IMR-90 (cell line): ENCODE measurements at regions not wholly inside any gene's neighbourhood (a gene's known extent, or its start where the extent isn't known, plus 50 kb on each side); places are given as distances from the start of the nearest gene placed in this dataset.

Experiments
- ATAC-seq: fragments of 200-7000 bp; cut with Tn5 transposase; 2 replicates; pipeline ENCODE4 v1.9.1; 2020; ENCODE audit warnings: low read depth, mild to moderate bottlenecking, moderate library complexity
- BruUV-seq: library from RNA; stranded (reverse); fragments of 400-500 nt; replicated peaks from 2 replicates; lab custom pipeline; 2021; lab: Mats Ljungman, UMichigan
- CTCF ChIA-PET: fragments of 300-600 bp; formaldehyde crosslinking; extraction: SDS; loops from one replicate; lab custom pipeline; 2021; ENCODE audit warnings: antibody characterized with exemption; lab: Yijun Ruan, JAX
- POLR2A ChIA-PET: fragments of 300-600 bp; sonication (Branson Sonifier 250); formaldehyde crosslinking; loops from one replicate; lab custom pipeline; 2022; ENCODE audit warnings: antibody characterized with exemption; ENCODE audit not compliant: unreplicated experiment; lab: Charles Lee
- DNase-seq: peaks from one replicate; pipeline ENCODE4 v3.0.0; 2013
- H2AFZ ChIP-seq: replicated peaks from 2 replicates; pipeline ENCODE3; 2013; ENCODE audit warnings: low read length, mild to moderate bottlenecking; ENCODE audit not compliant: poor library complexity
- H2AK5ac ChIP-seq: 2 replicates; pipeline ENCODE4 v1.6.1; 2013; ENCODE audit warnings: low read depth, low read length, inconsistent platforms
- H2AK9ac ChIP-seq: replicated peaks from 2 replicates; pipeline ENCODE3; 2013; ENCODE audit warnings: mild to moderate bottlenecking, low read depth, low read length, moderate library complexity; ENCODE audit not compliant: poor library complexity
- H2BK120ac ChIP-seq: 2 replicates; pipeline ENCODE4 v1.6.1; 2013; ENCODE audit warnings: low read depth, low read length, inconsistent platforms
- H2BK15ac ChIP-seq: 3 replicates; pipeline ENCODE4 v1.6.1; 2013; ENCODE audit warnings: low read depth, low read length, inconsistent platforms
- H2BK20ac ChIP-seq: 2 replicates; pipeline ENCODE4 v1.6.1; 2013; ENCODE audit warnings: low read depth, mild to moderate bottlenecking, inconsistent platforms, low read length, moderate library complexity
- H2BK5ac ChIP-seq: 2 replicates; pipeline ENCODE4 v1.6.1; 2013; ENCODE audit warnings: mild to moderate bottlenecking, low read depth, low read length, inconsistent platforms; ENCODE audit not compliant: poor library complexity, severe bottlenecking
- H3K14ac ChIP-seq: replicated peaks from 2 replicates; pipeline ENCODE4 v1.6.1; 2013; ENCODE audit warnings: low read depth, low read length, inconsistent platforms
- H3K18ac ChIP-seq: 2 replicates; pipeline ENCODE4 v1.6.1; 2013; ENCODE audit warnings: low read depth, low read length, control low read depth
- H3K23ac ChIP-seq: 2 replicates; pipeline ENCODE4 v1.6.1; 2013; ENCODE audit warnings: low read depth, low read length, inconsistent platforms
- H3K27ac ChIP-seq: 2 replicates; pipeline ENCODE4 v1.5.1; 2013; ENCODE audit warnings: mild to moderate bottlenecking, control low read depth, low read length; ENCODE audit not compliant: insufficient read depth
- H3K27me3 ChIP-seq: 2 replicates; pipeline ENCODE4 v1.6.1; 2013; ENCODE audit warnings: low read length; ENCODE audit not compliant: control insufficient read depth, insufficient read depth
- H3K36me3 ChIP-seq: 2 replicates; pipeline ENCODE4 v1.6.1; 2013; ENCODE audit warnings: low read length, mixed read lengths; ENCODE audit not compliant: control insufficient read depth, insufficient read depth
- H3K4ac ChIP-seq: 2 replicates; pipeline ENCODE4 v1.6.1; 2013; ENCODE audit warnings: low read depth, low read length, inconsistent platforms
- H3K4me1 ChIP-seq: 2 replicates; pipeline ENCODE4 v1.6.1; 2013; ENCODE audit warnings: low read length, mixed read lengths; ENCODE audit not compliant: control insufficient read depth, insufficient read depth
- H3K4me2 ChIP-seq: 2 replicates; pipeline ENCODE4 v1.6.1; 2013; ENCODE audit warnings: low read depth, mild to moderate bottlenecking, control low read depth, low read length, moderate library complexity
- H3K4me3 ChIP-seq: 2 replicates; pipeline ENCODE4 v1.5.1; 2013; ENCODE audit warnings: low read depth, mild to moderate bottlenecking, control low read depth, low read length, moderate library complexity; ENCODE audit not compliant: insufficient read depth
- H3K56ac ChIP-seq: 2 replicates; pipeline ENCODE4 v1.6.1; 2013; ENCODE audit warnings: low read length, inconsistent platforms; ENCODE audit not compliant: insufficient read depth; ENCODE audit errors: extremely low read depth
- H3K79me1 ChIP-seq, 2 experiments: 2 replicates each; pipeline ENCODE4 v1.6.1; 2013; ENCODE audit warnings: low read length in 2 of 2, inconsistent platforms in 1 of 2, low read depth in 1 of 2
- H3K9ac ChIP-seq: 2 replicates; pipeline ENCODE4 v1.6.1; 2013; ENCODE audit warnings: low read depth, low read length, control low read depth
- H3K9me1 ChIP-seq: 2 replicates; pipeline ENCODE4 v1.6.1; 2013; ENCODE audit warnings: low read length, inconsistent platforms; ENCODE audit not compliant: insufficient read depth
- H3K9me3 ChIP-seq: 2 replicates; pipeline ENCODE4 v1.6.1; 2013; ENCODE audit warnings: low read length; ENCODE audit not compliant: control insufficient read depth, insufficient read depth
- H4K20me1 ChIP-seq: 2 replicates; pipeline ENCODE4 v1.6.1; 2013; ENCODE audit warnings: low read length, inconsistent platforms; ENCODE audit not compliant: insufficient read depth
- H4K5ac ChIP-seq: 2 replicates; pipeline ENCODE4 v1.6.1; 2013; ENCODE audit warnings: mild to moderate bottlenecking, low read depth, low read length, control low read depth
- H4K8ac ChIP-seq, 2 experiments: 2 replicates each; pipeline ENCODE4 v1.6.1; 2013; ENCODE audit warnings: low read depth in 2 of 2, low read length in 2 of 2, control low read depth in 1 of 2, inconsistent platforms in 1 of 2
- H4K91ac ChIP-seq: 2 replicates; pipeline ENCODE4 v1.6.1; 2013; ENCODE audit warnings: low read depth, low read length, inconsistent platforms; ENCODE audit not compliant: insufficient read depth
- BHLHE40 ChIP-seq: fragments of 150-350 bp; IDR thresholded peaks from 2 replicates; pipeline ENCODE4 v1.6.1; 2016; ENCODE audit warnings: mild to moderate bottlenecking, low read depth, low read length
- CEBPB ChIP-seq: IDR thresholded peaks from 2 replicates; pipeline ENCODE4 v1.6.1; 2012; ENCODE audit warnings: low read depth, low read length, improper control_type of control experiment
- MAZ ChIP-seq: IDR thresholded peaks from 2 replicates; pipeline ENCODE4 v1.6.1; 2012; ENCODE audit warnings: low read depth, mild to moderate bottlenecking, low read length, improper control_type of control experiment, moderate library complexity, borderline replicate concordance
- MXI1 ChIP-seq: IDR thresholded peaks from 2 replicates; pipeline ENCODE4 v1.6.1; 2012; ENCODE audit warnings: low read depth, mild to moderate bottlenecking, low read length, moderate library complexity, borderline replicate concordance
- NFE2L2 ChIP-seq: fragments of 150-350 bp; IDR thresholded peaks from 2 replicates; pipeline ENCODE4 v1.6.1; 2016; ENCODE audit warnings: low read depth, mild to moderate bottlenecking, low read length
- POLR2A ChIP-seq: IDR thresholded peaks from 2 replicates; pipeline ENCODE4 v1.6.1; 2012; ENCODE audit warnings: mild to moderate bottlenecking, low read depth, low read length
- RCOR1 ChIP-seq: IDR thresholded peaks from 2 replicates; pipeline ENCODE4 v1.6.1; 2012; ENCODE audit warnings: mild to moderate bottlenecking, low read length, improper control_type of control experiment; ENCODE audit not compliant: insufficient replicate concordance
- RFX5 ChIP-seq: IDR thresholded peaks from 2 replicates; pipeline ENCODE4 v1.8.0; 2012; ENCODE audit warnings: low read depth, mild to moderate bottlenecking, low read length, moderate library complexity
- SMC3 ChIP-seq: fragments of 150-350 bp; IDR thresholded peaks from 2 replicates; pipeline ENCODE4 v1.6.1; 2016; ENCODE audit warnings: low read depth, mild to moderate bottlenecking, antibody characterized with exemption, low read length, moderate library complexity
- USF2 ChIP-seq: fragments of 150-350 bp; IDR thresholded peaks from 2 replicates; pipeline ENCODE4 v1.6.1; 2017; ENCODE audit warnings: mild to moderate bottlenecking, antibody characterized with exemption, low read length, low read depth
- WGBS, 2 experiments: methylation state at CpG; one replicate each; pipeline versions ENCODE4 v1.1.5 to v1.1.7; 2013; ENCODE audit warnings: missing lambda C conversion rate in 2 of 2; ENCODE audit not compliant: insufficient read length in 1 of 2; ENCODE audit errors: extremely low coverage in 2 of 2; 5-methylcytosine and 5-hydroxymethylcytosine counted together
- dilution Hi-C: fragments of 300-500 bp; cut with HindIII; formaldehyde crosslinking; loops from one replicate; pipeline ENCODE4 v1.14.3; 2018; ENCODE audit warnings: low sequenced_read_pairs; ENCODE audit not compliant: unreplicated experiment
- in situ Hi-C: fragments of 300-500 bp; cut with MboI; formaldehyde crosslinking; loops from 3 replicates; pipeline ENCODE4 v1.14.3; 2019; ENCODE audit warnings: low sequenced_read_pairs, inconsistent platforms, mixed read lengths
- intact Hi-C: fragments of 100-400 bp; cut with micrococcal nuclease; formaldehyde crosslinking; loops from 2 replicates; pipeline ENCODE4 v1.10.0; 2022
- TF ChIP-seq, protein P1 (sequence below): fragments of 150-350 bp; IDR thresholded peaks from 2 replicates; pipeline ENCODE4 v1.6.1; 2016; ENCODE audit warnings: low read depth, mild to moderate bottlenecking, low read length, moderate library complexity, borderline replicate concordance
- TF ChIP-seq, protein P2 (sequence below): conservative IDR thresholded peaks from 2 replicates; pipeline ENCODE4 v1.5.1; 2012; ENCODE audit warnings: mild to moderate bottlenecking, low read depth, low read length, improper control_type of control experiment

GRCh38 chr6:44559486-44560270, 172.2 kb downstream of the CDC5L start:
- intact Hi-C loops, result no loop called here
- H2AK5ac ChIP-seq, result no peak overlapping the region
- no peak for ATAC-seq

More at GRCh38 chr6:44559486-44560270, 172.2 kb downstream of the CDC5L start:
- Histone ChIP-seq H3K4me2 (no peak overlapping the region), H3K4me1 (no peaks in the 10 kb centered on the region; the same call in 1 of the 2 replicates), H4K5ac (no peak overlapping the region), H2BK5ac (no peak overlapping the region), H4K20me1 (no peaks in the 10 kb centered on the region), H4K91ac (no peak overlapping the region), H2BK20ac (no peak overlapping the region), H3K14ac (no peak overlapping the region), H3K18ac (no peak overlapping the region), H2BK15ac (no peak overlapping the region), H3K27ac (no peak overlapping the region), H3K9me1 (peaks cover 5% of the 10 kb centered on the region; the same call in 1 of the 2 replicates), H3K23ac (no peak overlapping the region), H2AFZ (no peak overlapping the region), H4K8ac (no peak overlapping the region), H3K4me3 (no peak overlapping the region), H3K79me1 (no peaks in the 10 kb centered on the region), H3K4ac (no peak overlapping the region), H3K36me3 (no peaks in the 10 kb centered on the region), H2BK120ac (no peak overlapping the region), H3K56ac (no peak overlapping the region), H2AK9ac (no peak overlapping the region), H3K9ac (no peak overlapping the region), H3K27me3 (peaks cover 45% of the 10 kb centered on the region), H3K9me3 (no peaks in the 10 kb centered on the region)
- no peak for DNase-seq
- CTCF ChIA-PET, result no interaction called here
- dilution Hi-C loops (no loop called here), in situ Hi-C loops (no loop called here)
- POLR2A ChIA-PET, result no interaction called here
- no TSS peak for BruUV-seq
- TF ChIP-seq RFX5, result no peak
- TF ChIP-seq, protein P1, sequence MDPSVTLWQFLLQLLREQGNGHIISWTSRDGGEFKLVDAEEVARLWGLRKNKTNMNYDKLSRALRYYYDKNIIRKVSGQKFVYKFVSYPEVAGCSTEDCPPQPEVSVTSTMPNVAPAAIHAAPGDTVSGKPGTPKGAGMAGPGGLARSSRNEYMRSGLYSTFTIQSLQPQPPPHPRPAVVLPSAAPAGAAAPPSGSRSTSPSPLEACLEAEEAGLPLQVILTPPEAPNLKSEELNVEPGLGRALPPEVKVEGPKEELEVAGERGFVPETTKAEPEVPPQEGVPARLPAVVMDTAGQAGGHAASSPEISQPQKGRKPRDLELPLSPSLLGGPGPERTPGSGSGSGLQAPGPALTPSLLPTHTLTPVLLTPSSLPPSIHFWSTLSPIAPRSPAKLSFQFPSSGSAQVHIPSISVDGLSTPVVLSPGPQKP, result no peak
- no peak for TF ChIP-seq BHLHE40
- no peak for TF ChIP-seq MAZ
- TF ChIP-seq, protein P2, sequence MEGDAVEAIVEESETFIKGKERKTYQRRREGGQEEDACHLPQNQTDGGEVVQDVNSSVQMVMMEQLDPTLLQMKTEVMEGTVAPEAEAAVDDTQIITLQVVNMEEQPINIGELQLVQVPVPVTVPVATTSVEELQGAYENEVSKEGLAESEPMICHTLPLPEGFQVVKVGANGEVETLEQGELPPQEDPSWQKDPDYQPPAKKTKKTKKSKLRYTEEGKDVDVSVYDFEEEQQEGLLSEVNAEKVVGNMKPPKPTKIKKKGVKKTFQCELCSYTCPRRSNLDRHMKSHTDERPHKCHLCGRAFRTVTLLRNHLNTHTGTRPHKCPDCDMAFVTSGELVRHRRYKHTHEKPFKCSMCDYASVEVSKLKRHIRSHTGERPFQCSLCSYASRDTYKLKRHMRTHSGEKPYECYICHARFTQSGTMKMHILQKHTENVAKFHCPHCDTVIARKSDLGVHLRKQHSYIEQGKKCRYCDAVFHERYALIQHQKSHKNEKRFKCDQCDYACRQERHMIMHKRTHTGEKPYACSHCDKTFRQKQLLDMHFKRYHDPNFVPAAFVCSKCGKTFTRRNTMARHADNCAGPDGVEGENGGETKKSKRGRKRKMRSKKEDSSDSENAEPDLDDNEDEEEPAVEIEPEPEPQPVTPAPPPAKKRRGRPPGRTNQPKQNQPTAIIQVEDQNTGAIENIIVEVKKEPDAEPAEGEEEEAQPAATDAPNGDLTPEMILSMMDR, result no peak
- no peak for TF ChIP-seq SMC3
- TF ChIP-seq MXI1, result no peak
- TF ChIP-seq RCOR1, result no peak
- no peak for TF ChIP-seq USF2
- no peak for TF ChIP-seq POLR2A
- TF ChIP-seq CEBPB, result no peak
- TF ChIP-seq NFE2L2, result no peak
- 100% methylated on average over 2 of the region's 13 CpGs; no CpG with 5 or more reads in 1 of the 2 experiments for WGBS, 2 experiments
